OCI-LY3 (cell line): ENCODE measurements at regions not wholly inside any gene's neighbourhood (a gene's known extent, or its start where the extent isn't known, plus 50 kb on each side); places are given as distances from the start of the nearest gene placed in this dataset.

Experiments
- H2AFZ ChIP-seq: fragments of 200-600, 300-600 bp; shearing (Covaris generic); 2 replicates; pipeline ENCODE4 v1.6.0; 2014; ENCODE audit warnings: antibody characterized with exemption, low read depth, low read length
- H3K27ac ChIP-seq: fragments of 200-600, 300-600 bp; sonication (generic); 2 replicates; pipeline ENCODE4 v1.5.1; 2014; ENCODE audit warnings: mild to moderate bottlenecking, low read length, moderate library complexity, mixed read lengths
- H3K27me3 ChIP-seq: fragments of 200-600, 300-600 bp; sonication (generic); 2 replicates; pipeline ENCODE4 v1.6.1; 2014; ENCODE audit warnings: low read depth, low read length, mixed read lengths
- H3K36me3 ChIP-seq: fragments of 200-600, 300-600 bp; sonication (generic); replicated peaks from 2 replicates; pipeline ENCODE3; 2014; ENCODE audit warnings: low read depth, low read length, mixed read lengths
- H3K4me1 ChIP-seq: fragments of 300-600, 200-600 bp; sonication (generic); 2 replicates; pipeline ENCODE4 v1.6.1; 2014; ENCODE audit warnings: low read length, mixed read lengths
- H3K4me2 ChIP-seq: fragments of 200-600, 300-600 bp; sonication (generic); 2 replicates; pipeline ENCODE4 v1.6.1; 2014; ENCODE audit warnings: low read length, mixed read lengths
- H3K4me3 ChIP-seq: fragments of 300-600, 200-600 bp; sonication (generic); 2 replicates; pipeline ENCODE4 v1.5.1; 2014; ENCODE audit warnings: antibody characterized with exemption, mild to moderate bottlenecking, low read length, moderate library complexity
- H3K79me2 ChIP-seq: fragments of 300-600, 200-600 bp; shearing (Covaris generic); 2 replicates; pipeline ENCODE4 v1.6.1; 2014; ENCODE audit warnings: mild to moderate bottlenecking, low read length, mixed read lengths
- H3K9ac ChIP-seq: fragments of 300-600, 200-600 bp; shearing (Covaris generic); 2 replicates; pipeline ENCODE4 v1.6.0; 2014; ENCODE audit warnings: mild to moderate bottlenecking, low read length, moderate library complexity
- H3K9me3 ChIP-seq: fragments of 200-600, 300-600 bp; shearing (Covaris generic); 2 replicates; pipeline ENCODE4 v1.6.1; 2014; ENCODE audit warnings: low read length, mixed read lengths; ENCODE audit not compliant: insufficient read depth
- H4K20me1 ChIP-seq: fragments of 200-600, 300-600 bp; sonication (generic); 2 replicates; pipeline ENCODE4 v1.6.1; 2016; ENCODE audit warnings: low read length, mixed read lengths; ENCODE audit not compliant: insufficient read depth
- CTCF ChIP-seq: fragments of 200-600, 300-600 bp; sonication (generic); IDR thresholded peaks from 2 replicates; pipeline ENCODE4 v1.5.1; 2014; ENCODE audit warnings: antibody characterized with exemption, low read length, low read depth
- EZH2phosphoT487 ChIP-seq: fragments of 200-600 bp; shearing (Covaris generic); IDR thresholded peaks from 2 replicates; pipeline ENCODE4 v1.6.1; 2018; ENCODE audit warnings: antibody characterized with exemption, mixed run types, low read depth

- H3K4me2 ChIP-seq, result no peak overlapping the region
- no peaks in the 10 kb centered on the region for H3K79me2 ChIP-seq
- H3K4me1 ChIP-seq, result no peaks in the 10 kb centered on the region
- no peaks in the 10 kb centered on the region for H3K27me3 ChIP-seq
- no peaks in the 10 kb centered on the region for H4K20me1 ChIP-seq
- TF ChIP-seq CTCF (no peak), EZH2phosphoT487 (no peak)
- no peaks in the 10 kb centered on the region for H3K36me3 ChIP-seq
- H3K9me3 ChIP-seq, result no peaks in the 10 kb centered on the region
- H3K4me3 ChIP-seq, result no peak overlapping the region
- H3K27ac ChIP-seq, result no peak overlapping the region
- no peak overlapping the region for H2AFZ ChIP-seq
- no peak overlapping the region for H3K9ac ChIP-seq
Observed at GRCh38 chr4:166279261-166279660, 406.2 kb downstream of the TLL1 start.

GRCh38 chr4:166280642-166281041 lies 407.6 kb downstream of the TLL1 start:
- Histone ChIP-seq H3K9me3 (no peaks in the 10 kb centered on the region), H3K36me3 (no peaks in the 10 kb centered on the region), H2AFZ (no peak overlapping the region), H3K4me2 (no peak overlapping the region), H3K27ac (no peak overlapping the region), H3K79me2 (no peaks in the 10 kb centered on the region), H3K4me1 (no peaks in the 10 kb centered on the region), H3K27me3 (no peaks in the 10 kb centered on the region), H3K9ac (no peak overlapping the region), H4K20me1 (no peaks in the 10 kb centered on the region), H3K4me3 (no peak overlapping the region)
- no peak for TF ChIP-seq CTCF
- no peak for TF ChIP-seq EZH2phosphoT487

GRCh38 chr4:166282081-166282770 lies 409.2 kb downstream of the TLL1 start:
- Histone ChIP-seq H3K4me1 (no peaks in the 10 kb centered on the region), H3K9me3 (no peaks in the 10 kb centered on the region), H3K4me2 (no peak overlapping the region), H3K27ac (no peak overlapping the region), H3K36me3 (no peaks in the 10 kb centered on the region), H3K79me2 (no peaks in the 10 kb centered on the region), H3K4me3 (no peak overlapping the region), H2AFZ (no peak overlapping the region), H3K27me3 (no peaks in the 10 kb centered on the region), H3K9ac (no peak overlapping the region), H4K20me1 (no peaks in the 10 kb centered on the region)
- TF ChIP-seq CTCF (no peak), EZH2phosphoT487 (no peak)

- no peaks in the 10 kb centered on the region for H3K36me3 ChIP-seq
- TF ChIP-seq CTCF (no peak), EZH2phosphoT487 (no peak)
- H3K4me3 ChIP-seq, result no peak overlapping the region
- no peaks in the 10 kb centered on the region for H3K9me3 ChIP-seq
- no peaks in the 10 kb centered on the region for H3K27me3 ChIP-seq
- no peaks in the 10 kb centered on the region for H3K79me2 ChIP-seq
- no peak overlapping the region for H2AFZ ChIP-seq
- no peak overlapping the region for H3K4me2 ChIP-seq
- no peaks in the 10 kb centered on the region for H4K20me1 ChIP-seq
- H3K27ac ChIP-seq, result no peak overlapping the region
- H3K9ac ChIP-seq, result no peak overlapping the region
- no peaks in the 10 kb centered on the region for H3K4me1 ChIP-seq
Observed at GRCh38 chr4:166284221-166284620, 411.2 kb downstream of the TLL1 start.
